Activated CD4-positive, CD25-positive, alpha-beta regulatory T cell treated with anti-CD3 and anti-CD28 coated beads, Interleukin-2, amount 50 U/mL, for 72 hours (primary cell): ENCODE measurements at regions not wholly inside any gene's neighbourhood (a gene's known extent, or its start where the extent isn't known, plus 50 kb on each side); places are given as distances from the start of the nearest gene placed in this dataset.

ENCODE experiments used
- DNase-seq: peaks from one replicate; pipeline ENCODE4 v3.0.0; 2021

GRCh38 chr5:158644301-158644700, 455.4 kb downstream of the EBF1 start:
- no peak for DNase-seq

- no peak for DNase-seq
Observed at GRCh38 chr5:158643840-158644239, 455.9 kb downstream of the EBF1 start.

GRCh38 chr5:158642879-158643278, 456.8 kb downstream of the EBF1 start:
- no peak for DNase-seq

- no peak for DNase-seq
Observed at GRCh38 chr5:158641016-158641415, 458.7 kb downstream of the EBF1 start.

- no peak for DNase-seq
Observed at GRCh38 chr5:158640593-158640980, 459.1 kb downstream of the EBF1 start.

- DNase-seq, result no peak
Observed at GRCh38 chr5:158639881-158640592, 459.7 kb downstream of the EBF1 start.

GRCh38 chr5:158638396-158638795, 461.3 kb downstream of the EBF1 start:
- no peak for DNase-seq

GRCh38 chr5:158637039-158637438, 462.7 kb downstream of the EBF1 start:
- no peak for DNase-seq

- DNase-seq, result no peak
Observed at GRCh38 chr5:158635565-158635964, 464.2 kb downstream of the EBF1 start.

GRCh38 chr5:158634714-158635113, 465.0 kb downstream of the EBF1 start:
- no peak for DNase-seq

- DNase-seq, result no peak
Observed at GRCh38 chr5:158629591-158630312, 470.0 kb downstream of the EBF1 start.

GRCh38 chr5:158626718-158627117, 473.0 kb downstream of the EBF1 start:
- DNase-seq, result no peak

- no peak for DNase-seq
Observed at GRCh38 chr5:158623971-158624370, 475.7 kb downstream of the EBF1 start.

- no peak for DNase-seq
Observed at GRCh38 chr5:158621391-158621790, 478.3 kb downstream of the EBF1 start.

GRCh38 chr5:158619083-158619788, 480.5 kb downstream of the EBF1 start:
- DNase-seq, result no peak

- no peak for DNase-seq
Observed at GRCh38 chr5:158618256-158618655, 481.5 kb downstream of the EBF1 start.

- DNase-seq, result no peak
Observed at GRCh38 chr5:158616707-158617106, 483.0 kb downstream of the EBF1 start.

GRCh38 chr5:158614951-158615350, 484.8 kb downstream of the EBF1 start:
- DNase-seq, result no peak

GRCh38 chr5:158611581-158611980, 488.1 kb downstream of the EBF1 start:
- no peak for DNase-seq

GRCh38 chr5:158610051-158610415, 489.7 kb downstream of the EBF1 start:
- DNase-seq, result no peak

- DNase-seq, result no peak
Observed at GRCh38 chr5:158609333-158610050, 490.2 kb downstream of the EBF1 start.

GRCh38 chr5:158607088-158607487, 492.6 kb downstream of the EBF1 start:
- no peak for DNase-seq

GRCh38 chr5:158606233-158606632, 493.5 kb downstream of the EBF1 start:
- DNase-seq, result no peak
